Activated effector memory CD4-positive, alpha-beta T cell treated with Interleukin-2 at 50 U/mL for 16 hours (primary cell): ENCODE measurements at regions not wholly inside any gene's neighbourhood (a gene's known extent, or its start where the extent isn't known, plus 50 kb on each side); places are given as distances from the start of the nearest gene placed in this dataset.
"Not testable (repeated sequence)": the region's sequence is repeated elsewhere in the genome, so short reads cannot be mapped to it uniquely, and the experiment has no call there.

Source experiments
- DNase-seq: peaks from one replicate; pipeline ENCODE4 v3.0.0-alpha.2; 2020

GRCh38 chr6:19892260-19892659 is 55.1 kb downstream of the ID4 start:
- no peak for DNase-seq

DNA sequence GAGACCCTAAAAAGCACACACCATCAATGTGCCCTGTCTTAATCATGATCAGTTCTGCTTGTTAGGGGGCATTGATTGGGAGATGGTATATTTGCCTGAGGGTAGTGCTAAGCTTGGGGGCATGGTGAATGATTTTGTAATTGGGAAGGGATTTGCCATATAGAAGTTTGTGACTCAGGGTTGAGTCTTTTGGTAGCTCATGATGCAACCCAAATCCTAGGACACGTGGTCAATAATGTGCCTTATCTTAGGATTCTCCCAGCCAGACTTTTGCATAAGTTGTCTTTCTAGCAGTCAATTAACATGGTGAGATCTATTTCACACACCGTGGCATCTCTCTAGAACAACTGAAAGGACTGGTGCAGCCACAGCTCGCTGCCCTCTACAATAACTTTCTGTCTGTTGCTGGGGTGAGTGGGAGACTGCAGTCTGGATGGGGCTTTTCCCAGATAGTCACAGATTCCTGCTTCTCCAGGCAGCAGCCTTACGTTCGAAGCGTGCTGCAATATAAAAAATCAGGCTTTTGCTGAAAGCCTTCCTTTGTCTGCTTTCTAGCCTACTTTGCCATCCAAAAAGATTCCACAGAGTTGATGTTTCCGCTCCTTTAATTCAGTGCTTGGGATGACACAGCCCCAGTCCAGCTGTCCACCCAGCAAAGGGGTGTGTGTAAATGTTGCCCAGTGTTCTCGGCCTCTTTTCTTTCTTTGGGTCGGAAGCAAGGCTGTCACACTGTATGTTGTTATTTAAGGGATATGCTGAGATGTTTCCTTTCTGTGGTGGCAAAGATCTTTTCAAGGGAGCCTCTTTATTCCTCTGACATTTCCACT is 58.9 kb downstream of the ID4 start:
- no peak for DNase-seq

DNA sequence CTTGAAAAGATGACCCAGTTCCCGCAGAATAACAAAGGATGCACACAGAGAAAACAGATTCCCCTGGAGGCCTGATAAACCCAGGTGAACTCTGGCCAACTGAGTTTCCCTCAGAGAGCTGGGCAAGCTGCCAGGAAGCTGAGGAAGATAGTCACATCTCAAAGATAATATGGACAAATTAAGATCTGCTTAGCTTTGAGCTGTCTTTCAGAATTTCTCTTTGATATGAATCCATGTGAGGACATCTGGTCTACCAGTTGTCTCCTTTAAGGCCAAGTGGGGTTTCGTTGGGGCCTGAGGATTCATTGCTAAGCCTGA is 59.5 kb downstream of the ID4 start:
- no peak for DNase-seq

DNA sequence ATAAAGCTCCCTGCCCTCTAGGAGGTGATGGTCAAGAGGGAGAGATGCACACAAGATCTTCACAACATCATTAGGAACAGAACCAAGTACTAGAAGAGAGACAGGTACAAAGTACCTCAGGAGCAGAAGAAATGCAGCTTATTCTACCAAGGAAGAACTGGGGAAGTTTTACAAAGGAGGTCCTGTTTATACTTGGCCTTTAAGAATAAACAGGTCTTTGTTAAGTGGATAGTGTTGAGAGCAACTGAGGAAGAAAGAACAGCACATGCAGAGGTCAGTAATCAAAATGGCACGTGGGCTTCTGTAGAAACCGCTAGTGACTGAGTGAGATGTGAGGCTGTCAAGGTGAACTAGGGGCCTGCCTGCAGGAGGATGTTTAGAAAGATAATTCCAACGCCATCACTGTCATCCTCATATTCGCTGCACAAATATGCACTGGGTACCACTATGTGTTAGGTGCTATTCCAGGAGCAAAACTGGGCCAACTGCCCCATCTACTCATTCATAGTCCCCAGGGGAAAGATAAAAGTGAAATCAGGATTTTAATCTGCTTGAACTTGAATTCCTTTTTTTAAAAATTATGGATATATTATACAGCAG is 61.1 kb downstream of the ID4 start:
- no peak for DNase-seq

- DNase-seq: no peak
Observed at GRCh38 chr6:19902201-19902600, 65.0 kb downstream of the ID4 start.

DNA sequence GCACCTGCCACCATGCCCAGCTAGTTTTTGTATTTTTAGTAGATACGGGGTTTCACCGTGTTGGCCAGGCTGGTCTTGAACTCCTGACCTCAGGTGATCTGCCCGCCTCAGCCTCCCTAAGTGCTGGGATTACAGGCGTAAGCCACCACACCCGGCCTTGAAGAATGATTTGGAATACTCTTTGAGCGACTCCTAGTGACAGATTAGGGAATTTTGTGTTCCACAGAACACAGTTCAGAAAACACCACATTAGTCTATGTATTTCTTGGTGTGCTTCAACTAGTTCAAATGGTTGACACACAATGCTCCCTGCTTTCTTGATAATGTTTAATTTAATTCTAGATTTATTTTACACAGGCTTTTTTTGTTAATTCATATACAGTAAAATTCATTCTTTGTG is 67.2 kb downstream of the ID4 start:
- DNase-seq: not testable (repeated sequence)

DNA sequence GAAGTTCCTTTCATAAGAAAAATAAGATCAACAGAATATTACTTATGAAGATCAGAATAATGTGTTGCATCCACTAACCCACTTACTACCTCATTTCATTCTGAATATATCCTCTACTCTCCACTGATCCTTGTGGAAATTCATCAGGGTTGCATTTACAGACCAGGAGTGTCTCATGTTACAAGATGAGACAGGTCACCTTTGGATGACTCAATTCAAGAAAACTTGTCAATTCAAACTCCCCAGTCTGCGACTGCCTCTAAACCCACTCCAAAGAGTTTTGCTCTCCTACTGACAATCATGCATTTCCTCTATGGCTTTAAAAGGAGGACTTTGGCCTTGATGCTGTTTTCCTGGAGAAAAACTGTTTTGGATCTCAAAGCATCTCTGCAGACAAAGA is 68.4 kb downstream of the ID4 start:
- DNase-seq: no peak

DNA sequence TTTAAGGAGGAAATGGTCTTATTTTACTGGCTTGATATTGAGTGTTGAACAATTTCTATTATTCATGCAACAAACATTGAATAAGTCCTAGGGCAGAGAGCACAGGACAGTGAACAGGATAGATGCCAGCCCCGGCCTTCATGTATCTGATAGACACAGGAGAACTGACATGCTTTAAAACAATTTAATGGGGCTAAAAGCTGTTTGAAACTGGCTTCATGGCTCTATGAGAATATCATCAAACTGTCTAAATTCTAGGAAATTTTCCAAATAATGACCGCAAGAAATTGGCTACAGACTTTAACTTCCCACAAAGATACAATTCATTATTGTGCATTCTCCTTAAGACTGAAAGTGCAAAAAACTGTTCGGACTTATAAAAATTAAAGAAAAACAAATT is 69.0 kb downstream of the ID4 start:
- DNase-seq: no peak

DNA sequence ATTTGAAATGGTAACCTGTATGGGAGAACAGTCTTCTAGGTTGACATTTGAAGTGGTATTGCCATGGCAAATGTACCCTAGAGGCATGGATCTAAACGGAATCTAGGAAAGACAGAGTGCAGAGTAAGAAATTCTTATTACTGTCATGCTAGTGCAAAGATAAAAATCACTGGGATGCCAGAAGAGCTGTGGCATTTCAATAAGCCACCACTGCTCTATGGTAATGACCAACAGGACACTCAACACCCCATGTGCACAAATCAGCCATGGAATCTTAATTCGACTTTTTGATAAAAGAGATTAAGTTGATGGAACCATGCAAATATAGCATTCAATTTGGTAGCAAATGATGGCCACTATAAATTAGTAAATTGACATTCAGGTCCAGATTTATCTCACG is 74.1 kb downstream of the ID4 start:
- DNase-seq: no peak

DNA sequence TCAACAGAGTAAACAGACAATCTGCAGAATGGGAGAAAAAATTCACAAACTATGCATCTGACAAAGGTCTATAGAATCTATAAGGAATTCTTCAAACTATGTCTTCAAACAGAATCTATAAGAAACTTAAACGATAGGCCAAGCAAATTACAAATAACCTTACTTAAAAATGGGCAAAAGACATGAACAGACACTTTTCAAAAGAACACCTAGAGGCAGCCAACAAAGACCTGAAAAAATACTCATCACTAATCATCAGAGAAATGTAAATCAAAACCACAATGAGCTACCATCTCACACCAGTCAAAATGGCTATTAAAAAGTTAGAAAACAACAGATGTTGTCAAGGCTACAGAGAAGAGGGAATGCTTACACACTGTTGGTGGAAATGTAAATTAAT is 81.3 kb downstream of the ID4 start:
- DNase-seq: no peak

- no peak for DNase-seq
Observed at GRCh38 chr6:19921786-19922185, 84.6 kb downstream of the ID4 start.

GRCh38 chr6:19925533-19925932 is 88.4 kb downstream of the ID4 start:
- DNase-seq: no peak

GRCh38 chr6:19928461-19928860 is 91.3 kb downstream of the ID4 start:
- DNase-seq: no peak

- no peak for DNase-seq
Observed at GRCh38 chr6:19929312-19929711, 92.1 kb downstream of the ID4 start.

DNA sequence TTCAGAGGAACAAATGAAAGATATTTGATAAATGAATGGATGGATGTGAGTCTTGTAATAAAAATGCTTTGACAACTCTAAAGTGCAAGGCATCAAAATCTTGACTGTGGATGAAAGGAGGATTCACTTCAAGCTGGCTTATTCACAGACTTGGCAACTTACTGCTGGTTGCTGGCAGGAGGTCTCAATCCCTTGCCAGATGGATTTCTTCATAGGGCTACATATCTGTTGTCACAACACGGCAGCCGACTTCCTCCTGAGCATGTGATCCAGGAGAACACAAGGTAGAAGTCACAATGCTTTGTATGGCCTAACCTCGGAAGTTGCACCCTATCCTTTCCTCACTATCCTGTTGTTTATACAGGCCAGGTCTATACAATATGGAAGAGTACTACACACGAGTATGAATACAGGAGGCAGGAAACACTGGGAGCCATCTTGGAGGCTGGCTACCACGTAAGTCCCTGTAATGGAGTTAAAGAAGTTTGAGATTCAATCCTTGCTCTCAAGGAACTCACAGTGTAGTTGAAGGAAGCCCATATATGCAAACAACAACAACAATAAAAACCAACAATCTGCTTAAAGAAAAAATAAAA is 97.9 kb downstream of the ID4 start:
- no peak for DNase-seq

DNA sequence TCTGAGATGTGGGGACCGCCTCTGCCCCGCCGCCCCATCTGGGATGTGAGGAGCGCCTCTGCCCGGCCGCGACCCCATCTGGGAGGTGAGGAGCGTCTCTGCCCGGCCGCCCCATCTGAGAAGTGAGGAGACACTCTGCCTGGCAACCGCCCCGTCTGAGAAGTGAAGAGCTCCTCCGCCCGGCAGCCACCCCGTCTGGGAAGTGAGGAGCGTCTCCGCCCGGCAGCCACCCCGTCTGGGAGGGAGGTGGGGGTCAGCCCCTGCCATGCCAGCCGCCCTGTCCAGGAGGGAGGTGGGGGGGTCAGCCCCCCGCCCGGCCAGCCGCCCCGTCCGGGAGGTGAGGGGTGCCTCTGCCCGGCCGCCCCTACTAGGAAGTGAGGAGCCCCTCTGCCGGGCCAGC is 102.2 kb downstream of the ID4 start:
- DNase-seq: not testable (repeated sequence)

DNA sequence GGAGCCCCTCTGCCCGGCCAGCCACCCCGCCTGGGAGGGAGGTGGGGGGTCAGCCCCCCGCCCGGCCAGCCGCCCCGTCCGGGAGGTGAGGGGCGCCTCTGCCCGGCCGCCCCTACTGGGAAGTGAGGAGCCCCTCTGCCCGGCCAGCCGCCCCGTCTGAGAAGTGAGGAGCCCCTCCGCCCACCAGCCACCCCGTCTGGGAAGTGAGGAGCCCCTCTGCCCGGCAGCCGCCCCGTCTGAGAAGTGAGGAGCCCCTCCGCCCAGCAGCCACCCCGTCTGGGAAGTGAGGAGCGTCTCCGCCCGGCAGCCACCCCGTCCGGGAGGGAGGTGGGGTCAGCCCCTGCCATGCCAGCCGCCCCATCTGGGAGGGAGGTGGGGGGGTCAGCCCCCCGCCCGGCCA is 102.8 kb downstream of the ID4 start:
- DNase-seq: not testable (repeated sequence)

DNA sequence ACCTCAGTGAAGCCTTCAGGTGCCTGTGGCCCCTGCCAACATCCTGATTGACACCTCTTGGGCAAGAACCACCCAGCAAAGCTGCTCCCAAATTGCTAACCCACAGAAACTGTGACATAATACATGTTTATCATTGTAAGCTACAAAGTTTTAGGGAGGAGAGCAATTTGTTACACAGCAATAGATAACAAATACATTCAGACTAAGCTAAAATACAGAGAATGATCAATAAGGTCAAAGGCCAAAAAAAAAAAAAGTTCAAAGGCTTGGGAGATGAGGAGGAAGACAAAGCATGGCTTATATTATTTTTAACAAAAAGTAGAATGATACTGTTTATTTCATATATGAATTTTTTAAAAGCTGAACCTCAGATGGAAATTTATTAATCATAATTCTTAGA is 105.9 kb downstream of the ID4 start:
- DNase-seq: no peak

DNA sequence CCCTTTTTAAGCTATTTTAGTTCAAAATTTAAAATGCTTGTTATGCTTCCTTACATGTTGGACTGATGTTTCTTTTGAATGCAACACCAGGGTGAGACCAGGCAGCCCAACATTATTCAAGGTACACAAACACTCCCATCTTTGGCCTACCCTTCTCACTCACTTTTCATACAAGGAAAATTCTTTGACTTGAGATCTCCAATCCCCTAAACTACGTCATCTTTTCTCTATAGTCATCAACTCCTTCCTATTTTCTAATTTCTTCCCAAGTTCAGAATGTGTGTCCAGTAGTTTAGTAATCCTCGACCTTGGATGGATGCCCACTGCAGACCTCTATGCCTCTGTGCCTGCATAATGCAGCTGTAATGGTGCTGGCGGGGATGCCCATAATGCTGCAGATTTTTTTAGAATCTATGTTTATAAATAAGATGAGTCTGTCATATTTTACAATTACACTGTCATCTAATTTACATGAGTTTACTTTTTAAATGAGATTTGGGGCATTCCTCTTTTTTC is 108.7 kb downstream of the ID4 start:
- DNase-seq: no peak

GRCh38 chr6:19949155-19949554 is 112.0 kb downstream of the ID4 start:
- no peak for DNase-seq

GRCh38 chr6:19964115-19964514 is 126.9 kb downstream of the ID4 start:
- no peak for DNase-seq

- no peak for DNase-seq
Observed at GRCh38 chr6:19968201-19968600, 131.0 kb downstream of the ID4 start.

DNA sequence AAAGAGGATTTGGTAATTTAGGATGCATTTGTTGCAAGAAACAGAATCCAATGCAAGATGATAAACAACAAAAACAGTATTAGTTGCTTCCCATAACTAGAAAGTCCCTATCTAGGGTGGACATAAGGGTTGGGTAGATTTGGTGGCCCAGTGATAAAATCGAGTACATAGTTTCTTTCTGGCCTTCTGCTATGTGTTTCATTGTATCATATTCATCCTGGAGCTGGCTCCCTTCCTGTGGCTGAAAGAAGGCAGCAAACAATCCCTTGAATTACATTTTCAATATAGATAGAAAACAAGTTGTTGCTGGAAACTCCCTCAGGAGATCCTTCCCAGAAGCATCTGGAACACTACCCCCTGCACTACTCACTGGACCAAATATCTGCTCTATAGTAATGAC is 135.1 kb downstream of the ID4 start:
- DNase-seq: no peak

GRCh38 chr6:19976411-19977129 is 139.4 kb downstream of the ID4 start:
- no peak for DNase-seq
